ENCODE measurements at regions not wholly inside any gene's neighbourhood (a gene's known extent, or its start where the extent isn't known, plus 50 kb on each side); places are given as distances from the start of the nearest gene placed in this dataset.
A peak's percentile ranks its signal among the peaks of the same experiment; 100 is the strongest.

DNA sequence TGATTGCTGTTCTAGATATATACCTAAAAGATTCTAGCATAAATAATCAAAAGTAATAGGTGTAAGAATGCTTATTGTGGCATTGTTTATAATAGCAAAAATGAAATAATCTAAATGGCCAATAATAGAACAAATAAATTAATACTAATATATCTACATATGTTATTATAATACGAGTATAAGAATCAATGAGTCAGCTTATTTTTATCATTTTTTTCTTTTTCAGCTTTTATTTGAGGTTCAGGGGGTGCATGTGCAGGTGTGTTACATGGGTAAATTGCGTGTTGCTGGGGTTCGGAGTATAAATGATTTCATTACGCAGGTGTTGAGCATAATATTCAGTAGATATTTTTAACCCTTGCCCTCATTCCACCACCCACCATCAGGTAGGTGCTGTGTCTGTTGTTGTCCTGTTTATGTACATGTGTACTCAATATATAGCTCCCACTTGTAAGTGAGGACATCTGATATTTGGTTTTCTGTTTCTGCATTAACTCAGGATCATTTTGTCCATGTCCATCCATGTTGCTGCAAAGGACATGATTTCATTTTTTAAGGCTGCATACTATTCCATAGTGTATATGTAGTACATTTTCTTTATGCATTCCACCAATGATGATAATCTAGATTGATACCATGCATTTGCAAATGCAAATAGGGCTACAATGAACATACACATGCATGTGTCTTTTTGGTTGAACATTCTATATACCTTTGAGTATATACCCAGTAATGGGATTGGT, 122.2 kb upstream of the GMNC start:
- DNase-seq, result no peak

DNA sequence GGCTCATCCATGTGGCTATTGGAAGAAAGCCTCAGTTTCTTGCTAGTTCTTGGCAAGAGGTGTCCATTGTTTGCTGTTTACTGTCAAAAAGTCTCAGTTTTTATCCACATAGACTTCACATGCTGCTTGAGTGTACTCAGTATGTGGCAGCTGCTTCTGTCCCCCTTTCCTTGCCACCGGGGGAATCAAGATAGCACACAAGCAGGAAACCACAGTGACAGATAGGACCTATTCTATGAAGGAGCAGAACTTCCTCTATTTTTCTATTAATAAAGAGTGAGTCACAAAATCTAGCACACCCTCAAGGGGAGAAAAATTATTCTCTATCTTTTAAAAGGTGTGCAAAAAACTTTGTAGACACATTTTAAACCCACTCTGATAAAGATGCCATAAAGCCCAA, 121.4 kb upstream of the GMNC start:
- no peak for DNase-seq

DNA sequence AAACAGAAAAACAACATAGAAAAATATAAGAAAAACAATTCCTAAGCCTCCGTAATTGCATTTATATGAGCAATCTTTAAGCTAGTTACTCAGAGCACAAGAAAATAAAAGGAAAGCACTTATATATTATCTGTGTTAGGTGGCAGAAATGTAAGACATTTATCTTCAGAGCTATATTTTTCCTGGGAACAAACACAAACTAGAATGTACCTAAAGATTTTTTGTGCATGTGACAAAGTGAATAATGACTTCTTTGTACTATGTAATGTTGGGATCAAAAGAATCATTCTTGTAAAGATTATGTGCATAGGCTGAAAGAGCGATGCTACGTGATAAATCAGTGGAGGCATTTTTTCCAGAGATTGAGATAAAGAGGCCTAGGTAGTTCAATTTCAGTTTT, 111.3 kb upstream of the GMNC start:
- DNase-seq, result no peak

DNA sequence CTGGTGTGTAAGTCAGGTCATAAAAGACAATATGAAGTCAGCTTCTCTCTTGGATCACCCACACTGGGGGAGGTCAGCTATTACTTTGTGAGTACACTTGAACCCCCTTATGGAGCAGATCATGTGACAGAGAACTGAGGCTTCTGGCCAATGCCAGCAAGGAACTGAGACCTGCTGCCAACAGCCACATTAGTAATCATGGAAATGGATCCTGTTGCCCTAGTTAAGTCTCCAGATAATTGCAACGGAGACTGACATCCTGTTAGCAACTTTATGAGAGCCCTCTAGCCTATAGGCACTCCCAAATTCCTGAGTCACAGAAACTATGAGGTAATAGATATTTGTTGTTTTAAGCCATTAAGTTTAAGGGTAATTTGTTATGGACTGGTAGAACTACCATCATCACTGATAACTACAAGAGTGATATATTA, 110.4 kb upstream of the GMNC start:
- DNase-seq, result no peak

DNA sequence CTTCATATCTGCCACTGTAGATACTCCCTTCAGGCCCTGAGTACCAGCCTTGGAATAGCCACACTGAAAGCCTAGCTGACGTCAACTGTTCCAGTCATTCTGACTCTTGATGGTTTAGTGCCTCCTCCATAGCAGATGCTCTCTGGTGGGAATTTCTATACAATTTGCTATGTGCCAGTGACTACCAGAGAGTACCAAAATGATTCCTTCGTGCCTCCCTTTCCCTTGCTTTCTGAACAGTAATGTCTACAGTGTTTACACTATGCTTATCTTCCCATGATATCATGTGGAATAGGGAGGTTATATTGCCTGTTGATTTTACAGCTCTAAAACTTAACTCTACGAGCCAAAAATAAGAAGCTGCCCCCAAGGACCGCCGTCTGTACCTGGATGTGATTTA, 109.7 kb upstream of the GMNC start:
- no peak for DNase-seq

DNA sequence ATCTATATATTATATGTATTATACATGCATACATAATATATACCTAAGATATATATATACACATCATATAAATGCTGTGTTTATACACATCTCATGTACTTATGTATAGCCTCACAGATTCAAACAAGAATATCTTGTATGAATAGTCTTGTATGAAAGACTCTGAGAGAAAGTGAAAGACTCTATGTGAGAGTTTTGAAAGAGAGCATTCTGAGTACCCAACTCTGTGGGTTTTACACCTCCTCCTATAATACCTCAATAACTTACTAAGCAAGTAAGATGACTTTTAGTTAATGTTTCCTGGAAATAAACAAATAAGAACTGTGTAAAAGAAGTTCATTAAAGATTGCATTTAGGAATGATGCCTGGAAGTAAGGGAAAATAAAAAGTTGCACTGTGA, 108.1 kb upstream of the GMNC start:
- no peak for DNase-seq

DNA sequence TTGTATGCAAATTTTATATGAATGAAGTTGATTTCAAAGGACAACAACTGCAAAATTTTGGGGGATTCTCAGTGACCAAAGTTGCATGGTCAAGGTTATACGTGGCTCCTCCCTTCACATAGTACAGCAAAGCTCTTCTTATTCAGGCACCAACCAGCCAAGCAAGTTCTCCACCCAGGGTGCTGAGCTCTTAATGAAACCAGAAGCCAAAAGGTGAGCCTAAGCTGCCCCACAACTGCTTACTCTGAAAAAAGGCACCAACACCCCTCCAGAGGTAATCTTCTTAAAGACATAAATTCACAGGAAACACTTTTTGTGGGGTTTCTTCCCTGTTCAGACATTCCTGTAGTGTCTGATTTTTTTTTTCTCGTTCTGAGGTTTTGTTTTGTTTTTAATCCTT, 106.1 kb upstream of the GMNC start:
- no peak for DNase-seq

DNA sequence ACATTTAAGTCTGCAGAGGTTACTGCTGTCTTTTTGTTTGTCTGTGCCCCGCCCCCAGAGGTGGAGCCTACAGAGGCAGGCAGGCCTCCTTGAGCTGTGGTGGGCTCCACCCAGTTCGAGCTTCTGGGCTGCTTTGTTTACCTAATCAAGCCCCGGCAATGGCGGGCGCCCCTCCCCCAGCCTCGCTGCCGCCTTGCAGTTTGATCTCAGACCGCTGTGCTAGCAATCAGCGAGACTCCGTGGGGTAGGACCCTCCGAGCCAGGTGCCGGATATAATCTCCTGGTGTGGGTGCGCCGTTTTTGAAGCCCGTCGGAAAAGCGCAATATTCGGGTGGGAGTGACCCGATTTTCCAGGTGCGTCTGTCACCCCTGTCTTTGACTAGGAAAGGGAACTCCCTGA, 102.4 kb upstream of the GMNC start:
- DNase-seq, result peak; percentile 13

DNA sequence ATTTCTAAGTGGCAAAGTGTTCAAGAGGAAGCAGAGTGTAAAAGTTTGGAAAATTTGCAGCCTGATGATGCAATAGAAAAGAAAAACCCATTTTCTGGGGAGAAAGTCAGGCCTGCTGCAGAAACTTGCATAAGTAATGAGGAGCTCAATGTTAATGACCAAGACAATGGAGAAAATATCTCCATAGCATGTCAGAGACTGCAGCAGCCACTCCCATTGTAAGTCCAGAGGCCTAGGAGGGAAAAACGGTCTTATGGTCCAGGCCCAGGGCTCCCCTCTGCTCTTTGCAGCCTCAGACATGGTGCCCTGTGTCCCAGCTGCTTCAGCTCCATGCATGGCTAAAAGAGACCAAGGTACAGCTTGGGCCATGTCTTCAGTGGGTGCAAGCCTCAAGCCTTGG, 96.6 kb upstream of the GMNC start:
- DNase-seq, result no peak

DNA sequence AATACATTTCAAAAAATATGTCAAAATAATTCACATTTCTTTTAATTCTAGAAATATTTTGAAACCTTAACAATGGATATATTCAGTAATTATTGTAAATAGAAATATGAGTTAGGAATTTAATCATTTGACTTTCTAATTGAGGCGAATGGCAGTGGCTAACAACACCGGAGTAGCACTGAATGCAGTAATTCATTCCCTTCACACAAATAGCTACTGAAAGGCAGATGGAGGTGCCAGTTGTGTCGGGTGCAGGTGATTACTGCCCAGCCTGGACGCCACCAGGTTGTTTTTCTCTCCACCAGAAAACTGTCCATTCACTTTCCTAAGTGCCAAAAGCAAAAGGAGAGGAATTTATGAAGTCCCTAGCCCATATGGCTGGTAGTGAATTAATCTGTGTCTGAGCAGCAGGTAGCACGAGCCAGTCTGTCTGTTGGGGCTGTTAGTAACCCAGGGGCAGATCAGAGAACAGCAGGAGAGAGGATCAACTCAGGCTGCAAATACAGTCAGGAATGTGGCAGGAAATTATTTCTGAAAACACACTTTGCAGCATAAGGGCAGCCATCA, 79.3 kb upstream of the GMNC start:
- DNase-seq, result no peak

DNA sequence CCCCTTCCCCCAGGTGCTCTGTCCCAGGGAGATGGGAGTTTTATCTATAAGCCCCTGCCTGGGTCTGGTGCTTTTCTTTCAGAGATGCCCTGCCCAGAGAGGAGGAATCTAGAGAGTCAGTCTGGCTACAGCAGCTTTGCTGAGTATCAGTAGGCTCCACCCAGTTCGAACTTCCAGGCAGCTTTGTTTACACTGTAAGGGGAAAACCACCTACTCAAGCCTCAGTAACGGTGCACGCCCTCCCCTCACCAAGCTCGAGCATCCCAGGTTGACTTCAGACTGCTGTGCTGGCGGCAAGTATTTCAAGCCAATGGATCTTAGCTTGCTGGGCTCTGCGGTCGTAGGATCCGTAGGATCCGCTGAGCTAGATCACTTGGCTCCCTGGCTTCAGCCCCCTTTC, 72.1 kb upstream of the GMNC start:
- peak; percentile 19 for DNase-seq

DNA sequence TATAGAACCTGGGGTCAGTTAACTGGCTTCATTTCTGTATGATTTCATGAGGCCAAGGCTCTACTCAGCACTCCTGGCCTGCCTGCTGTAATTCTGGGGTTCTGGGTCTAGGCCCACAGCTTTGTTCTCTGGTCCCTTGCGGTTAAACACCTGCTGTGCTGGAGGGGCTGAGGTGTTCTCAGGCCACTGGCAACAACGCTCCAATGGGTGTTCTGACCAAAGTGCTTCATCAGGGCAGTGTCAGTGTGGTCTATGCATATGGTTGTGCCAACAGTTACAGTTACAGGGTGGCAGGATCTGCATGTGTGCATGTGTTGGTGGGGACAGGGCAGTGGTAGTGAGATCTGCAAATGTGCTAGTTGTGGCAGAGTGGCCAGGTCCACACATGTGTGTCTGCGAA, 64.1 kb upstream of the GMNC start:
- no peak for DNase-seq

DNA sequence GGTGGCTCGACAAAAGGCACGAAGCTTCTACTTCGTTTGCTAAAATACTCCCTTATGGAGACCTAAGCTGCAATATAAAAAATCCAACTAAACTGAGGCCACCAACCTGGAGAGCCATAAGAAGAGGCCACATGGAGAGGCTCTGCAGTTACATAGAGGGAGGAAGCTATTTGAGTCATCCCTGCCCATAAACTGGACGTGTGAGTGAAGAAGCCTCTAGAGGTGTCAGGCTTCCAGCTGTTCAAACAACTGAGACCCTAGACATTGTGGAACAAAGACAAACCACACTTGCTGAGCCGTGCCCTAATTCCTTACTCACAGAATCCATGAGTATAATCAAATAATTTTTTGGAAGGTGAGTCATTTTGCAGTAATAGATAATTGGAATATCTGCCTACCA, 50.2 kb upstream of the GMNC start:
- DNase-seq, result peak; percentile 91
